VCaP (cell line): ENCODE measurements at regions not wholly inside any gene's neighbourhood (a gene's known extent, or its start where the extent isn't known, plus 50 kb on each side); places are given as distances from the start of the nearest gene placed in this dataset.

Experiments
- H3K27ac ChIP-seq: fragments of 450-650 bp; 2 replicates; pipeline ENCODE4 v1.5.1; 2017
- CTCF ChIP-seq: fragments of 450-650 bp; conservative IDR thresholded peaks from 2 replicates; pipeline ENCODE4 v1.5.1; 2017; ENCODE audit warnings: mild to moderate bottlenecking, moderate library complexity

GRCh38 chr3:25114532-25114931 is 313.5 kb upstream of the RARB start:
- no peak overlapping the region for H3K27ac ChIP-seq
- TF ChIP-seq CTCF: no peak

GRCh38 chr3:25117005-25117593 is 311.0 kb upstream of the RARB start:
- no peak overlapping the region for H3K27ac ChIP-seq
- TF ChIP-seq CTCF: no peak

- TF ChIP-seq CTCF: no peak
- H3K27ac ChIP-seq: no peak overlapping the region
These were observed 308.4 kb upstream of the RARB start for GRCh38 chr3:25119682-25120081.

GRCh38 chr3:25120665-25121064 is 307.4 kb upstream of the RARB start:
- H3K27ac ChIP-seq: no peak overlapping the region
- no peak for TF ChIP-seq CTCF

GRCh38 chr3:25125201-25125600 is 302.9 kb upstream of the RARB start:
- H3K27ac ChIP-seq: no peak overlapping the region
- TF ChIP-seq CTCF: no peak

- no peak overlapping the region for H3K27ac ChIP-seq
- no peak for TF ChIP-seq CTCF
These were observed 299.3 kb upstream of the RARB start for GRCh38 chr3:25128735-25129134.

- TF ChIP-seq CTCF: no peak
- H3K27ac ChIP-seq: no peak overlapping the region
These were observed 297.1 kb upstream of the RARB start for GRCh38 chr3:25130724-25131520.
